HAP-1 (cell line): ENCODE measurements at regions not wholly inside any gene's neighbourhood (a gene's known extent, or its start where the extent isn't known, plus 50 kb on each side); places are given as distances from the start of the nearest gene placed in this dataset.
A peak's percentile ranks its signal among the peaks of the same experiment; 100 is the strongest.

ENCODE experiments used
- DNase-seq, 2 experiments: peaks; one replicate each; pipeline ENCODE4 v3.0.0-alpha.2; 2016 to 2020; ENCODE audit warnings: low spot score in 2 of 2
- H3K27me3 ChIP-seq: fragments of 250-450 bp; sonication (Bioruptor Pico); 2 replicates; pipeline ENCODE4 v1.5.1; 2020; ENCODE audit warnings: low read depth, mild to moderate bottlenecking, moderate library complexity
- H3K36me3 ChIP-seq: fragments of 250-450 bp; sonication (Bioruptor Pico); replicated peaks from 2 replicates; pipeline ENCODE4 v1.5.1; 2020; ENCODE audit warnings: mild to moderate bottlenecking
- H3K4me1 ChIP-seq: fragments of 250-450 bp; sonication (Bioruptor Pico); 2 replicates; pipeline ENCODE4 v1.5.1; 2020; ENCODE audit warnings: mild to moderate bottlenecking
- H3K4me3 ChIP-seq: fragments of 250-450 bp; sonication (Bioruptor Pico); 2 replicates; pipeline ENCODE4 v1.5.1; 2020; ENCODE audit warnings: mild to moderate bottlenecking, moderate library complexity
- H3K9me3 ChIP-seq: fragments of 250-450 bp; sonication (Bioruptor Pico); 2 replicates; pipeline ENCODE4 v1.5.1; 2020; ENCODE audit warnings: mild to moderate bottlenecking, moderate library complexity
- in situ Hi-C: fragments of 300-500 bp; cut with MboI; formaldehyde crosslinking; loops from 3 replicates; pipeline ENCODE4 v1.14.3; 2020; ENCODE audit warnings: low sequenced_read_pairs, inconsistent platforms, mixed read lengths

DNA sequence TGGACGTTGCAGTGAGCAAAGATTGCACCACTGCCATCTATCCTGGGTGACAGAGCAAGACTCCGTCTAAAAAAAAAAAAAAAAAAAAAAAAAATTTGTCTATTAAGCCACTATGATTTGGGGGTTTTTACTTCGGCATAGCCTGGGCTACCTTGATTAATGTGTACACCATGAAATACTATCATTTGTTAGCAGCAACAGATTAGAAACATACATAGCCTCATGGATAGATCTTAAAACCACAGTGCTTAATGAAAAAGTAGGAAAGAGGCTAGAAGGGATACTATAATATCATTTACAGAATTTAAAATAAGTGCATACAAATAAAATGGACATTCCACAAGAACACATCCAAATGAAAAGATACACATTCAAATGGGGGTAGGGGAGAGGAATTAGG is 77.3 kb upstream of the IL6 start:
- Histone ChIP-seq H3K4me3 (no peak overlapping the region), H3K27me3 (no peaks in the 10 kb centered on the region), H3K9me3 (peaks cover 2% of the 10 kb centered on the region; the same call in 1 of the 2 replicates), H3K4me1 (no peaks in the 10 kb centered on the region), H3K36me3 (no peaks in the 10 kb centered on the region)
- in situ Hi-C loops: no loop called here
- no peak for DNase-seq

GRCh38 chr7:22647451-22648257 is 79.3 kb upstream of the IL6 start:
- in situ Hi-C loops: no loop called here
- Histone ChIP-seq H3K4me1 (no peaks in the 10 kb centered on the region), H3K9me3 (peaks cover 2% of the 10 kb centered on the region; the same call in 1 of the 2 replicates), H3K36me3 (no peaks in the 10 kb centered on the region), H3K4me3 (no peak overlapping the region), H3K27me3 (no peaks in the 10 kb centered on the region)
- DNase-seq: no peak

- in situ Hi-C loops: no loop called here
- Histone ChIP-seq H3K9me3 (peaks cover 2% of the 10 kb centered on the region; the same call in 1 of the 2 replicates), H3K27me3 (no peaks in the 10 kb centered on the region), H3K4me1 (no peaks in the 10 kb centered on the region), H3K4me3 (no peak overlapping the region), H3K36me3 (no peaks in the 10 kb centered on the region)
- DNase-seq: no peak
Observed at GRCh38 chr7:22645418-22646181, 81.4 kb upstream of the IL6 start.

DNA sequence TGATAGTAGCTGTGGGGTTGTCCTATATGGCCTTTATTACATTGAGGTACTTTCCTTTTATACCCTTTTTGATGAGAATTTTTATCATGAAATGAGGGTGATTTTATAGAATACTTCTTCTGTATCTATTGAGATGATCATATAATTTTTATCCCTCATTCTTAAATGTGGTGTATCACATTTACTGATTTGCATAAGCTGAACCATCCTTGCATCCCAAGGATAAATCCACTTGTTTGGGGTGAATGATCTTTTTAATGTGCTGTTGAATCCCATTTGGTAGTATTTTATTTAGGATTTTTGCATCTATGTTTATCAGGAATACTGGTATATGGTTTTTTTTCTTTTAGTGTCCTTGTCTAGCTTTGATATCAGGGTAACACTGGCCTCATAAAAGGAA is 84.5 kb upstream of the IL6 start:
- in situ Hi-C loops: no loop called here
- no peak for DNase-seq
- H3K4me1 ChIP-seq: no peaks in the 10 kb centered on the region
- no peak overlapping the region for H3K4me3 ChIP-seq
- peaks cover 2% of the 10 kb centered on the region; the same call in 1 of the 2 replicates for H3K9me3 ChIP-seq
- H3K27me3 ChIP-seq: no peaks in the 10 kb centered on the region
- no peaks in the 10 kb centered on the region for H3K36me3 ChIP-seq

DNA sequence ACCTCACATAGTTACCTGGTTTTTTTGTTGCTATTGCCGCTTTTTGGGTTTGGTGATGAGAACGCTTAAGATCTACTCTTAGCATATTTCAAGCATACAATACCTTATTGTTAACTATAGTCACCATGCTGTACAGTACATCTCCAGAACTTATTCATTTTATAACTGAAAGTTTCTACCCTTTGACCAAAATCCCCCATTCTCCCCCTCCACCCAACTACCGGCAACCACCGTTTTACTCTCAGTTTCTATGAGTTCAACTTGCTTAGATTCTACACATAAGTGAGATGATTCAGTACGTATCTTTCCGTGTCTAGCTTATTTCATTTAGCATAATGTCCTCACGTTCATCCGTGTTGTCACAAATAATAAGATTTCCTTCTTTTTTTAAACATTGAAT is 86.7 kb upstream of the IL6 start:
- Histone ChIP-seq H3K4me3 (no peak overlapping the region), H3K27me3 (no peaks in the 10 kb centered on the region), H3K36me3 (no peaks in the 10 kb centered on the region), H3K4me1 (no peaks in the 10 kb centered on the region), H3K9me3 (no peaks in the 10 kb centered on the region; the same call in 1 of the 2 replicates)
- DNase-seq: no peak
- in situ Hi-C loops: no loop called here

DNA sequence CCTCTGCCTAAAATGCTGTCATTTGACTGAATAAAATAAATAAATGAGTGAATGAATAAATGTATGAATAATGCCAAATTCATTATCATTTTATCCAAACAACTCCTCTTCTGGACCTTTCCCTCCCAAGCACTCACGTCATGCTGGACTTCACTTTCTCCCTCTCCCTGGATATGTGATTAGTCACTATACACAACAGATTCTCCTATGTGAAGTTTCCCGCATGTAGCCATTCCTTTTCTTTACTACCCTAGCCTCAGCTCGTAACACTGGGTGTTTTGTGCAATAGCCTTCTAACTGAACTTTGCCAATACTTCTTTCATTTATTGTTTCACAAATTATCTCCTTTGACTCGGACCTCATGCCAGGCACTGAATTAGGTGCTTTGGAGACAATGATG is 87.6 kb upstream of the IL6 start:
- Histone ChIP-seq H3K4me1 (no peaks in the 10 kb centered on the region), H3K36me3 (no peaks in the 10 kb centered on the region), H3K27me3 (no peaks in the 10 kb centered on the region), H3K4me3 (no peak overlapping the region), H3K9me3 (no peaks in the 10 kb centered on the region)
- no peak for DNase-seq
- in situ Hi-C loops: no loop called here

GRCh38 chr7:22635349-22635748 is 91.7 kb upstream of the IL6 start:
- no peaks in the 10 kb centered on the region for H3K27me3 ChIP-seq
- no peak overlapping the region for H3K4me3 ChIP-seq
- H3K4me1 ChIP-seq: no peaks in the 10 kb centered on the region
- H3K9me3 ChIP-seq: no peaks in the 10 kb centered on the region
- DNase-seq: no peak
- in situ Hi-C loops: no loop called here
- no peaks in the 10 kb centered on the region for H3K36me3 ChIP-seq

- DNase-seq: peak in 1 of 2 experiments; percentile 31
Observed at GRCh38 chr7:22633954-22634474, 93.0 kb upstream of the IL6 start.

DNA sequence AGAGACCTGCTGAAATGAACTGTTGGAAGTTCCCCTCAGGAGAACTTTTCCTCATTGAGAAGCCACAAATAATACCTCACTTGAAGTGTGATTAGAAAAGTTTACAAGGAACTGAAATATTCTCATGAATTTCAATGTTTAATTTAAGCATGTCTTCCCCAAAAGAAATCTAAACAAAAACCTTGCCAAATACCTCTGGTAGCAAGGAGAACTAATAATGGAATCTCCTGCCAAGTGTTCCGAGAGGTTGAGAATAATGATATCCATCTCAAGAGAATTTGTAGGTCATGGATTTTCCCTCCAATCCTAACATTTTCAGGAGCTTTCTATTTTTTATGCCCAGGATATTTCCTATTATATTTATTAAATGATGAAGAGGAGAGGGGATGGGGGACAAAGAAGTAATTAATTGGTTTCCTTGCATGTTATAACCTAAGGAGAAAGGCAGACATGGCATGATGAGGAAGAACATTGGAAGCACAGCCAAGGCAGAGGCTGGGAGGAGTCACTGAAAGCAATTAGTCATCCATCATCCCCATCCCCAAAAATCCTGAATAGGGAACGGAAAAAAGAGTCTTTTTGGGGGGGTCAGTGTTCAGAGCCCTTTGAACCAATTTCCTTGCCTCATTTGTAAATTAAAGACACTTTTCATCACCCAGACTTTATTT is 93.6 kb upstream of the IL6 start:
- in situ Hi-C loops: no loop called here
- Histone ChIP-seq H3K9me3 (no peaks in the 10 kb centered on the region), H3K4me3 (no peak overlapping the region), H3K27me3 (no peaks in the 10 kb centered on the region; the same call in 1 of the 2 replicates), H3K4me1 (no peaks in the 10 kb centered on the region), H3K36me3 (no peaks in the 10 kb centered on the region)
- DNase-seq: no peak

More at GRCh38 chr7:22633954-22634474, 93.0 kb upstream of the IL6 start:
- H3K36me3 ChIP-seq: no peaks in the 10 kb centered on the region
- no peaks in the 10 kb centered on the region for H3K4me1 ChIP-seq
- in situ Hi-C loops: no loop called here
- H3K9me3 ChIP-seq: no peaks in the 10 kb centered on the region
- H3K4me3 ChIP-seq: no peak overlapping the region
- H3K27me3 ChIP-seq: no peaks in the 10 kb centered on the region; the same call in 1 of the 2 replicates

GRCh38 chr7:22632674-22633073 is 94.3 kb upstream of the IL6 start:
- H3K4me1 ChIP-seq: no peaks in the 10 kb centered on the region
- no peaks in the 10 kb centered on the region; the same call in 1 of the 2 replicates for H3K27me3 ChIP-seq
- no peaks in the 10 kb centered on the region for H3K36me3 ChIP-seq
- H3K4me3 ChIP-seq: no peak overlapping the region
- DNase-seq: no peak
- in situ Hi-C loops: no loop called here
- no peaks in the 10 kb centered on the region for H3K9me3 ChIP-seq

DNA sequence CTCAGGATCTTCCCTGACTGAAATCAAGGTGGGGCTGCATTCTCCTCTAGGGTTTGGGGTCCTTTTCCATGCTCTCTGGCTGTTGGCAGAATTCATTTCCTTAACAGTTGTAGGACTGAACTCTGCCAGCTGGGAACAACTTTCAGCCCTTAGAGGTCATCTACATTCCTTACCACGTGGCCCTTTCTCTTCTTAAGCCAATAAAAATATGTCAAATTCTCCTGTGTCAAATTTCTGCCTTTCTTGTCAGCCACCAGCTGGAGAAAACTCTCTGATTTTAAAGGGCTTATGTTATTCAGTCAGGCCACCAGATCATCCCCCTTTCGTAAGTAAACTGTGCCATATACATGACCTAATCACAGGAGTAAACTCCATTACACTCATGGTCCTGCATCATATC is 95.3 kb upstream of the IL6 start:
- Histone ChIP-seq H3K4me1 (no peaks in the 10 kb centered on the region), H3K9me3 (no peaks in the 10 kb centered on the region), H3K27me3 (no peaks in the 10 kb centered on the region; the same call in 1 of the 2 replicates), H3K4me3 (no peak overlapping the region), H3K36me3 (no peaks in the 10 kb centered on the region)
- in situ Hi-C loops: no loop called here
- no peak for DNase-seq

DNA sequence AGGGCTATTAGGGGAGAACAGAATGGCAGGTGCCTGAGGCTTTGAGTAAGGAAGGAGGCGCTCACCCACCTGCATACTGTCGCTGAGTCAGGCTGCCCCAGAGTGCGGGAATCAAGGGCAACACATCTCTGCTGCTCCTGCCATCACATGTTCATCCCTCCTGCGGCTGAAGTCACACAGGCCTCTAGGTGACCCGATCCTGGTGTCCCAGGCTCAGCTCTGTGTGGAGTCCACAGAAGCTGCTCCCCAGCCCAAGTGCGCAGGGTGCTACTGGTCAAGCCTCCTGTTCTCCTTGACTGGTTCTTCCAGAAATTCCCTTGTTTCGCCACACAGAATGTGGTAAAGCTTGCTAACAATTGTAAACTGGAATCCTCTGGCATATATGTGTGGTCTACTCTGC is 96.9 kb upstream of the IL6 start:
- Histone ChIP-seq H3K4me3 (no peak overlapping the region), H3K36me3 (no peaks in the 10 kb centered on the region), H3K27me3 (no peaks in the 10 kb centered on the region; the same call in 1 of the 2 replicates), H3K9me3 (no peaks in the 10 kb centered on the region), H3K4me1 (no peaks in the 10 kb centered on the region)
- no peak for DNase-seq
- in situ Hi-C loops: no loop called here

- no peak for DNase-seq
- Histone ChIP-seq H3K36me3 (no peaks in the 10 kb centered on the region), H3K4me3 (no peak overlapping the region), H3K9me3 (no peaks in the 10 kb centered on the region), H3K4me1 (no peaks in the 10 kb centered on the region), H3K27me3 (no peaks in the 10 kb centered on the region; the same call in 1 of the 2 replicates)
- in situ Hi-C loops: no loop called here
Observed at GRCh38 chr7:22629056-22629455, 97.9 kb upstream of the IL6 start.
